ENCODE measurements at regions not wholly inside any gene's neighbourhood (a gene's known extent, or its start where the extent isn't known, plus 50 kb on each side); places are given as distances from the start of the nearest gene placed in this dataset.

DNA sequence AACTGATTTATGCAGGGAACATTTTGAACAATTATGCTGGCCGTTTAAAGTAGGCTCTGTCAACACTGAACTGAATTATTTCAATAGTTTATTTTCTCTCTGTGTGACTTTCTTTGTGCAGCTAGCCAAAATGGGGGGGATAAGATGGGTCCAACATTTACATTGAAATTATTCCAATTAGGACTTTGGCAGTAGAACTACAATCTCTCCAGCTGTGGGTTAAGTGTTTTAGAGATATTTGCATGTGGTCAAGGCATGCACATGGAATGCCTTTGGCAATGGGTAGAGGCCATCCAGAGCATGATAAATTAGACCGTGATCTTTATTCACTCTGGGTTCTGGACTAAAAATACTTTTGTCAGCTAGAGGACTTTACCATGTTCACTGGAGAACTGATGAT is 107.9 kb upstream of the ELOVL6 start (continued):
- TF ChIP-seq, protein P1, sequence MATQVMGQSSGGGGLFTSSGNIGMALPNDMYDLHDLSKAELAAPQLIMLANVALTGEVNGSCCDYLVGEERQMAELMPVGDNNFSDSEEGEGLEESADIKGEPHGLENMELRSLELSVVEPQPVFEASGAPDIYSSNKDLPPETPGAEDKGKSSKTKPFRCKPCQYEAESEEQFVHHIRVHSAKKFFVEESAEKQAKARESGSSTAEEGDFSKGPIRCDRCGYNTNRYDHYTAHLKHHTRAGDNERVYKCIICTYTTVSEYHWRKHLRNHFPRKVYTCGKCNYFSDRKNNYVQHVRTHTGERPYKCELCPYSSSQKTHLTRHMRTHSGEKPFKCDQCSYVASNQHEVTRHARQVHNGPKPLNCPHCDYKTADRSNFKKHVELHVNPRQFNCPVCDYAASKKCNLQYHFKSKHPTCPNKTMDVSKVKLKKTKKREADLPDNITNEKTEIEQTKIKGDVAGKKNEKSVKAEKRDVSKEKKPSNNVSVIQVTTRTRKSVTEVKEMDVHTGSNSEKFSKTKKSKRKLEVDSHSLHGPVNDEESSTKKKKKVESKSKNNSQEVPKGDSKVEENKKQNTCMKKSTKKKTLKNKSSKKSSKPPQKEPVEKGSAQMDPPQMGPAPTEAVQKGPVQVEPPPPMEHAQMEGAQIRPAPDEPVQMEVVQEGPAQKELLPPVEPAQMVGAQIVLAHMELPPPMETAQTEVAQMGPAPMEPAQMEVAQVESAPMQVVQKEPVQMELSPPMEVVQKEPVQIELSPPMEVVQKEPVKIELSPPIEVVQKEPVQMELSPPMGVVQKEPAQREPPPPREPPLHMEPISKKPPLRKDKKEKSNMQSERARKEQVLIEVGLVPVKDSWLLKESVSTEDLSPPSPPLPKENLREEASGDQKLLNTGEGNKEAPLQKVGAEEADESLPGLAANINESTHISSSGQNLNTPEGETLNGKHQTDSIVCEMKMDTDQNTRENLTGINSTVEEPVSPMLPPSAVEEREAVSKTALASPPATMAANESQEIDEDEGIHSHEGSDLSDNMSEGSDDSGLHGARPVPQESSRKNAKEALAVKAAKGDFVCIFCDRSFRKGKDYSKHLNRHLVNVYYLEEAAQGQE (tag by site-specific recombination; IDR thresholded peaks at IDR 0.05): no peak
- TF ChIP-seq ZNF660 (tag by site-specific recombination; IDR thresholded peaks at IDR 0.05) (no peak), BCL11A (tag by site-specific recombination; IDR thresholded peaks at IDR 0.05; ENCODE audit: low read depth) (no peak), HOXC10 (CRISPR knock-in tag; IDR thresholded peaks at IDR 0.05) (no peak), RBAK (tag by site-specific recombination; IDR thresholded peaks at IDR 0.05) (no peak), ZNF626 (tag by site-specific recombination; IDR thresholded peaks at IDR 0.05) (no peak)
- TF ChIP-seq, protein P2, sequence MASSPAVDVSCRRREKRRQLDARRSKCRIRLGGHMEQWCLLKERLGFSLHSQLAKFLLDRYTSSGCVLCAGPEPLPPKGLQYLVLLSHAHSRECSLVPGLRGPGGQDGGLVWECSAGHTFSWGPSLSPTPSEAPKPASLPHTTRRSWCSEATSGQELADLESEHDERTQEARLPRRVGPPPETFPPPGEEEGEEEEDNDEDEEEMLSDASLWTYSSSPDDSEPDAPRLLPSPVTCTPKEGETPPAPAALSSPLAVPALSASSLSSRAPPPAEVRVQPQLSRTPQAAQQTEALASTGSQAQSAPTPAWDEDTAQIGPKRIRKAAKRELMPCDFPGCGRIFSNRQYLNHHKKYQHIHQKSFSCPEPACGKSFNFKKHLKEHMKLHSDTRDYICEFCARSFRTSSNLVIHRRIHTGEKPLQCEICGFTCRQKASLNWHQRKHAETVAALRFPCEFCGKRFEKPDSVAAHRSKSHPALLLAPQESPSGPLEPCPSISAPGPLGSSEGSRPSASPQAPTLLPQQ (tag by site-specific recombination; IDR thresholded peaks at IDR 0.05): no peak
- TF ChIP-seq, protein P3, sequence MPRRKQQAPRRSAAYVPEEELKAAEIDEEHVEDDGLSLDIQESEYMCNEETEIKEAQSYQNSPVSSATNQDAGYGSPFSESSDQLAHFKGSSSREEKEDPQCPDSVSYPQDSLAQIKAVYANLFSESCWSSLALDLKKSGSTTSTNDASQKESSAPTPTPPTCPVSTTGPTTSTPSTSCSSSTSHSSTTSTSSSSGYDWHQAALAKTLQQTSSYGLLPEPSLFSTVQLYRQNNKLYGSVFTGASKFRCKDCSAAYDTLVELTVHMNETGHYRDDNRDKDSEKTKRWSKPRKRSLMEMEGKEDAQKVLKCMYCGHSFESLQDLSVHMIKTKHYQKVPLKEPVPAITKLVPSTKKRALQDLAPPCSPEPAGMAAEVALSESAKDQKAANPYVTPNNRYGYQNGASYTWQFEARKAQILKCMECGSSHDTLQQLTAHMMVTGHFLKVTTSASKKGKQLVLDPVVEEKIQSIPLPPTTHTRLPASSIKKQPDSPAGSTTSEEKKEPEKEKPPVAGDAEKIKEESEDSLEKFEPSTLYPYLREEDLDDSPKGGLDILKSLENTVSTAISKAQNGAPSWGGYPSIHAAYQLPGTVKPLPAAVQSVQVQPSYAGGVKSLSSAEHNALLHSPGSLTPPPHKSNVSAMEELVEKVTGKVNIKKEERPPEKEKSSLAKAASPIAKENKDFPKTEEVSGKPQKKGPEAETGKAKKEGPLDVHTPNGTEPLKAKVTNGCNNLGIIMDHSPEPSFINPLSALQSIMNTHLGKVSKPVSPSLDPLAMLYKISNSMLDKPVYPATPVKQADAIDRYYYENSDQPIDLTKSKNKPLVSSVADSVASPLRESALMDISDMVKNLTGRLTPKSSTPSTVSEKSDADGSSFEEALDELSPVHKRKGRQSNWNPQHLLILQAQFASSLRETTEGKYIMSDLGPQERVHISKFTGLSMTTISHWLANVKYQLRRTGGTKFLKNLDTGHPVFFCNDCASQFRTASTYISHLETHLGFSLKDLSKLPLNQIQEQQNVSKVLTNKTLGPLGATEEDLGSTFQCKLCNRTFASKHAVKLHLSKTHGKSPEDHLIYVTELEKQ (tag by site-specific recombination; IDR thresholded peaks at IDR 0.05; ENCODE audit: borderline replicate concordance): no peak

DNA sequence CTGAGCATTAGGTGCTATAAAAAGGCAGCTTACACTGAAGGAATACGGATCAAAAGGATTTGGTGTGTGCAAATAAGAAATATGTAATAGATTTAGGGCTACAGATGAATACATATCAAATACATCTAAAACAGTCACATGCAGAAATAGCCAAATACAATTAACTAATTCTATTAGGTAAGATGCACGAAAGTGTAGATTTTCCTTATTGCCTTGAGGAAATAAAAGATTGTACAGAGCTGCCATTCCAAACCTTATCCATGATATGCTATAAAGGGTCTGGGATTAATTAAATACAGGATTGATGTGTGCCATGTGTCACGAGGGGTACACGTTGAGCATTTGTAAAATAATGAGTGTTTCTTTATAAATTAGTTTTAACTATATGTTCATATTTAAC is 107.0 kb upstream of the ELOVL6 start:
- ChIA-PET CTCF (interaction anchor here (3.0 kb wide), 1 partner anchor 10 kb away, joined by 11 read pairs; no protein-coding TSS in a partner anchor), POLR2A (no interaction called here)
- H3K27ac ChIP-seq (ENCODE audit: extremely low read depth, low read depth, low read length): no peak overlapping the region
- H3K4me1 ChIP-seq (ENCODE audit: control insufficient read depth, insufficient read depth, low read length): no peaks in the 10 kb centered on the region
- H3K36me3 ChIP-seq (ENCODE audit: control insufficient read depth in 2 of 2, insufficient read depth in 1 of 2, low read length in 2 of 2): no peaks in the 10 kb centered on the region
- H3K9me3 ChIP-seq (ENCODE audit: control insufficient read depth, insufficient read depth, low read depth, low read length): no peaks in the 10 kb centered on the region
- TF ChIP-seq EGR2 (tag by site-specific recombination; IDR thresholded peaks at IDR 0.05; ENCODE audit: low read depth): no peak
- TF ChIP-seq, protein P4, sequence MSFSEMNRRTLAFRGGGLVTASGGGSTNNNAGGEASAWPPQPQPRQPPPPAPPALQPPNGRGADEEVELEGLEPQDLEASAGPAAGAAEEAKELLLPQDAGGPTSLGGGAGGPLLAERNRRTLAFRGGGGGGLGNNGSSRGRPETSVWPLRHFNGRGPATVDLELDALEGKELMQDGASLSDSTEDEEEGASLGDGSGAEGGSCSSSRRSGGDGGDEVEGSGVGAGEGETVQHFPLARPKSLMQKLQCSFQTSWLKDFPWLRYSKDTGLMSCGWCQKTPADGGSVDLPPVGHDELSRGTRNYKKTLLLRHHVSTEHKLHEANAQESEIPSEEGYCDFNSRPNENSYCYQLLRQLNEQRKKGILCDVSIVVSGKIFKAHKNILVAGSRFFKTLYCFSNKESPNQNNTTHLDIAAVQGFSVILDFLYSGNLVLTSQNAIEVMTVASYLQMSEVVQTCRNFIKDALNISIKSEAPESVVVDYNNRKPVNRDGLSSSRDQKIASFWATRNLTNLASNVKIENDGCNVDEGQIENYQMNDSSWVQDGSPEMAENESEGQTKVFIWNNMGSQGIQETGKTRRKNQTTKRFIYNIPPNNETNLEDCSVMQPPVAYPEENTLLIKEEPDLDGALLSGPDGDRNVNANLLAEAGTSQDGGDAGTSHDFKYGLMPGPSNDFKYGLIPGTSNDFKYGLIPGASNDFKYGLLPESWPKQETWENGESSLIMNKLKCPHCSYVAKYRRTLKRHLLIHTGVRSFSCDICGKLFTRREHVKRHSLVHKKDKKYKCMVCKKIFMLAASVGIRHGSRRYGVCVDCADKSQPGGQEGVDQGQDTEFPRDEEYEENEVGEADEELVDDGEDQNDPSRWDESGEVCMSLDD (tag by site-specific recombination; IDR thresholded peaks at IDR 0.05): no peak
- TF ChIP-seq ZNF747 (tag by site-specific recombination; IDR thresholded peaks at IDR 0.05): no peak
- TF ChIP-seq, protein P5, sequence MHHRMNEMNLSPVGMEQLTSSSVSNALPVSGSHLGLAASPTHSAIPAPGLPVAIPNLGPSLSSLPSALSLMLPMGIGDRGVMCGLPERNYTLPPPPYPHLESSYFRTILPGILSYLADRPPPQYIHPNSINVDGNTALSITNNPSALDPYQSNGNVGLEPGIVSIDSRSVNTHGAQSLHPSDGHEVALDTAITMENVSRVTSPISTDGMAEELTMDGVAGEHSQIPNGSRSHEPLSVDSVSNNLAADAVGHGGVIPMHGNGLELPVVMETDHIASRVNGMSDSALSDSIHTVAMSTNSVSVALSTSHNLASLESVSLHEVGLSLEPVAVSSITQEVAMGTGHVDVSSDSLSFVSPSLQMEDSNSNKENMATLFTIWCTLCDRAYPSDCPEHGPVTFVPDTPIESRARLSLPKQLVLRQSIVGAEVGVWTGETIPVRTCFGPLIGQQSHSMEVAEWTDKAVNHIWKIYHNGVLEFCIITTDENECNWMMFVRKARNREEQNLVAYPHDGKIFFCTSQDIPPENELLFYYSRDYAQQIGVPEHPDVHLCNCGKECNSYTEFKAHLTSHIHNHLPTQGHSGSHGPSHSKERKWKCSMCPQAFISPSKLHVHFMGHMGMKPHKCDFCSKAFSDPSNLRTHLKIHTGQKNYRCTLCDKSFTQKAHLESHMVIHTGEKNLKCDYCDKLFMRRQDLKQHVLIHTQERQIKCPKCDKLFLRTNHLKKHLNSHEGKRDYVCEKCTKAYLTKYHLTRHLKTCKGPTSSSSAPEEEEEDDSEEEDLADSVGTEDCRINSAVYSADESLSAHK (tag by site-specific recombination; IDR thresholded peaks at IDR 0.05): no peak
- TF ChIP-seq, protein P6, sequence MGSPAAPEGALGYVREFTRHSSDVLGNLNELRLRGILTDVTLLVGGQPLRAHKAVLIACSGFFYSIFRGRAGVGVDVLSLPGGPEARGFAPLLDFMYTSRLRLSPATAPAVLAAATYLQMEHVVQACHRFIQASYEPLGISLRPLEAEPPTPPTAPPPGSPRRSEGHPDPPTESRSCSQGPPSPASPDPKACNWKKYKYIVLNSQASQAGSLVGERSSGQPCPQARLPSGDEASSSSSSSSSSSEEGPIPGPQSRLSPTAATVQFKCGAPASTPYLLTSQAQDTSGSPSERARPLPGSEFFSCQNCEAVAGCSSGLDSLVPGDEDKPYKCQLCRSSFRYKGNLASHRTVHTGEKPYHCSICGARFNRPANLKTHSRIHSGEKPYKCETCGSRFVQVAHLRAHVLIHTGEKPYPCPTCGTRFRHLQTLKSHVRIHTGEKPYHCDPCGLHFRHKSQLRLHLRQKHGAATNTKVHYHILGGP (tag by site-specific recombination; IDR thresholded peaks at IDR 0.05): no peak
- TF ChIP-seq PRDM1 (tag by site-specific recombination; IDR thresholded peaks at IDR 0.05): no peak
- TF ChIP-seq, protein P7, sequence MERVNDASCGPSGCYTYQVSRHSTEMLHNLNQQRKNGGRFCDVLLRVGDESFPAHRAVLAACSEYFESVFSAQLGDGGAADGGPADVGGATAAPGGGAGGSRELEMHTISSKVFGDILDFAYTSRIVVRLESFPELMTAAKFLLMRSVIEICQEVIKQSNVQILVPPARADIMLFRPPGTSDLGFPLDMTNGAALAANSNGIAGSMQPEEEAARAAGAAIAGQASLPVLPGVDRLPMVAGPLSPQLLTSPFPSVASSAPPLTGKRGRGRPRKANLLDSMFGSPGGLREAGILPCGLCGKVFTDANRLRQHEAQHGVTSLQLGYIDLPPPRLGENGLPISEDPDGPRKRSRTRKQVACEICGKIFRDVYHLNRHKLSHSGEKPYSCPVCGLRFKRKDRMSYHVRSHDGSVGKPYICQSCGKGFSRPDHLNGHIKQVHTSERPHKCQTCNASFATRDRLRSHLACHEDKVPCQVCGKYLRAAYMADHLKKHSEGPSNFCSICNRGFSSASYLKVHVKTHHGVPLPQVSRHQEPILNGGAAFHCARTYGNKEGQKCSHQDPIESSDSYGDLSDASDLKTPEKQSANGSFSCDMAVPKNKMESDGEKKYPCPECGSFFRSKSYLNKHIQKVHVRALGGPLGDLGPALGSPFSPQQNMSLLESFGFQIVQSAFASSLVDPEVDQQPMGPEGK (tag by site-specific recombination; IDR thresholded peaks at IDR 0.05): no peak
- TF ChIP-seq ZNF558 (tag by site-specific recombination; IDR thresholded peaks at IDR 0.05): no peak
- TF ChIP-seq, protein P8, sequence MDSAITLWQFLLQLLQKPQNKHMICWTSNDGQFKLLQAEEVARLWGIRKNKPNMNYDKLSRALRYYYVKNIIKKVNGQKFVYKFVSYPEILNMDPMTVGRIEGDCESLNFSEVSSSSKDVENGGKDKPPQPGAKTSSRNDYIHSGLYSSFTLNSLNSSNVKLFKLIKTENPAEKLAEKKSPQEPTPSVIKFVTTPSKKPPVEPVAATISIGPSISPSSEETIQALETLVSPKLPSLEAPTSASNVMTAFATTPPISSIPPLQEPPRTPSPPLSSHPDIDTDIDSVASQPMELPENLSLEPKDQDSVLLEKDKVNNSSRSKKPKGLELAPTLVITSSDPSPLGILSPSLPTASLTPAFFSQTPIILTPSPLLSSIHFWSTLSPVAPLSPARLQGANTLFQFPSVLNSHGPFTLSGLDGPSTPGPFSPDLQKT (IDR thresholded peaks at IDR 0.05; ENCODE audit: borderline replicate concordance, low read depth, low read length): no peak
- H3K4me3 ChIP-seq (ENCODE audit: low read depth, low read length): no peak overlapping the region
